ENCODE measurements at regions not wholly inside any gene's neighbourhood (a gene's known extent, or its start where the extent isn't known, plus 50 kb on each side); places are given as distances from the start of the nearest gene placed in this dataset.

- Histone ChIP-seq H2BK5ac (ENCODE audit: low read depth, low read length) (no peak overlapping the region), H3K14ac (ENCODE audit: insufficient read length) (no peak overlapping the region), H4K20me1 (replicated peaks in 1 of 2; ENCODE audit: control insufficient read depth in 1 of 2, insufficient read depth in 2 of 2, low read length in 2 of 2) (no peaks in the 10 kb centered on the region), H3K36me3 (ENCODE audit: control insufficient read depth in 2 of 4, insufficient read depth in 4 of 4, low read length in 3 of 4) (no peaks in the 10 kb centered on the region), H2BK120ac (replicated peaks; ENCODE audit: low read depth, low read length) (no peak overlapping the region), H3K9me3 (ENCODE audit: insufficient read depth in 2 of 2, low read depth in 1 of 2, low read length in 1 of 2) (no peaks in the 10 kb centered on the region), H2BK12ac (ENCODE audit: low read depth, low read length) (no peak overlapping the region), H4K8ac (ENCODE audit: extremely low read depth, insufficient read depth, low read length) (no peak overlapping the region), H2BK20ac (ENCODE audit: low read length) (no peak overlapping the region), H3K9ac (replicated peaks in 1 of 4; ENCODE audit: extremely low read depth in 1 of 4, low read depth in 3 of 4, low read length in 3 of 4) (no peak overlapping the region), H3K27ac (ENCODE audit: low read depth, low read length) (no peak overlapping the region), H3K4me2 (ENCODE audit: insufficient read depth in 1 of 2, low read depth in 2 of 2, low read length in 2 of 2) (no peak overlapping the region), H3K4ac (replicated peaks; ENCODE audit: insufficient read length, low read depth, low read length) (no peak overlapping the region), H4K5ac (ENCODE audit: insufficient read length, low read depth, low read length) (no peak overlapping the region), H3K23me2 (ENCODE audit: low read depth, low read length) (no peaks in the 10 kb centered on the region), H3K79me2 (ENCODE audit: control insufficient read depth in 1 of 2, insufficient read depth in 2 of 2, low read length in 2 of 2) (no peaks in the 10 kb centered on the region), H3K79me1 (ENCODE audit: low read depth, low read length) (no peaks in the 10 kb centered on the region), H3K27me3 (replicated peaks in 1 of 4; ENCODE audit: control insufficient read depth in 3 of 4, extremely low read depth in 1 of 4, insufficient read depth in 3 of 4, low read length in 3 of 4) (no peaks in the 10 kb centered on the region), H3K4me3 (ENCODE audit: extremely low read depth in 1 of 4, insufficient read depth in 2 of 4, low read depth in 3 of 4, low read length in 4 of 4) (no peak overlapping the region), H2AK5ac (ENCODE audit: low read depth, low read length) (no peak overlapping the region), H3K56ac (replicated peaks; ENCODE audit: insufficient read length, low read depth, low read length) (no peak overlapping the region), H3K23ac (ENCODE audit: insufficient read length) (no peak overlapping the region), H3K4me1 (replicated peaks in 1 of 4; ENCODE audit: control insufficient read depth in 3 of 4, insufficient read depth in 4 of 4, low read length in 3 of 4) (no peaks in the 10 kb centered on the region), H2AFZ (ENCODE audit: low read length) (no peak overlapping the region), H3K18ac (ENCODE audit: extremely low read depth, low read length) (no peak overlapping the region), H4K91ac (replicated peaks; ENCODE audit: insufficient read length, low read length) (no peak overlapping the region), H2BK15ac (ENCODE audit: low read length) (no peak overlapping the region)
- TF ChIP-seq RAD21 (IDR thresholded peaks at IDR 0.05 in 1 of 2, conservative IDR thresholded peaks at IDR 0.05 in 1 of 2; ENCODE audit: low read depth in 2 of 2, low read length in 2 of 2) (no peak), TBP (IDR thresholded peaks at IDR 0.05; ENCODE audit: low read depth, low read length) (no peak), GABPA (IDR thresholded peaks at IDR 0.05; ENCODE audit: borderline replicate concordance, insufficient read depth, low read length) (no peak), CTCF (IDR thresholded peaks at IDR 0.05; ENCODE audit: control extremely low read depth in 1 of 3, insufficient read depth in 1 of 3, low read depth in 1 of 3, low read length in 3 of 3) (no peak), CBX8 (IDR thresholded peaks at IDR 0.05; ENCODE audit: borderline replicate concordance, low read depth, low read length) (no peak), SUZ12 (IDR thresholded peaks at IDR 0.05; ENCODE audit: low read length) (no peak)
- ChIA-PET POLR2A (ENCODE audit: partially characterized antibody) (no interaction called here), CTCF (ENCODE audit: partially characterized antibody) (no interaction called here)
- WGBS, 2 experiments (ENCODE audit: extremely low coverage in 1 of 2, insufficient coverage in 1 of 2, insufficient read length in 1 of 2, insufficient replicate concordance in 2 of 2, low coverage in 1 of 2, low lambda C conversion rate in 2 of 2, missing lambda C conversion rate in 1 of 2), result 95% methylated on average over 2 of the region's 2 CpGs; no CpG with 5 or more reads in 1 of the 2 experiments
- DNase-seq (ENCODE audit: low read depth in 1 of 2, low spot score in 2 of 2) (no peak), FAIRE-seq (no peak)
Observed at GRCh38 chr12:74449872-74450271, 87.8 kb upstream of the ATXN7L3B start.

All from H1 (cell line).